Stimulated activated naive CD8-positive, alpha-beta T cell treated with anti-CD3 and anti-CD28 coated beads, Interleukin-15, Interleukin-2, amounts not matched to agents 100 U/mL and 50 U/mL, for 24 hours (primary cell): ENCODE measurements at regions not wholly inside any gene's neighbourhood (a gene's known extent, or its start where the extent isn't known, plus 50 kb on each side); places are given as distances from the start of the nearest gene placed in this dataset.

Experiments
- ATAC-seq: fragments of 150-1000 bp; cut with Tn5 transposase; one replicate; pipeline ENCODE4 v1.10.0; 2021
- DNase-seq: peaks from one replicate; pipeline ENCODE4 v3.0.0; 2021

DNA sequence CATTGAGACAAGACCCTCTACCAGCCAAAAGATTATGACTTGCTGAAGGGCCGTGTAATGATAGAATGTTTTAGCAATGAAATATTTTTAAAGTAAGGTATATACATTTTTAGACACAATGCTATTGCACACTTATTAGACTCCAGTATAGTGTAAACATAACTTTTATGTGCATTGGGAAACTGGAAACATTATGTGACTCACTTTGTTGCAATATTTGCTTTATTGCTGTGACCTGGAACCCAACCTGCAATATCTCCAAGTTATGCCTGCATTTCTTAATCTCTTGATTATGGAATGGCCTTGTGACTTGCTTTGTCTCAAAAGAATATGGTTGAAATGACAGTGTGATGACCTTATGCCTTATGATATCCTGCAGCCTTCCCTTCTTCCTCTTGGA is 502.0 kb downstream of the EPHA4 start:
- no peak for ATAC-seq
- DNase-seq = no peak

DNA sequence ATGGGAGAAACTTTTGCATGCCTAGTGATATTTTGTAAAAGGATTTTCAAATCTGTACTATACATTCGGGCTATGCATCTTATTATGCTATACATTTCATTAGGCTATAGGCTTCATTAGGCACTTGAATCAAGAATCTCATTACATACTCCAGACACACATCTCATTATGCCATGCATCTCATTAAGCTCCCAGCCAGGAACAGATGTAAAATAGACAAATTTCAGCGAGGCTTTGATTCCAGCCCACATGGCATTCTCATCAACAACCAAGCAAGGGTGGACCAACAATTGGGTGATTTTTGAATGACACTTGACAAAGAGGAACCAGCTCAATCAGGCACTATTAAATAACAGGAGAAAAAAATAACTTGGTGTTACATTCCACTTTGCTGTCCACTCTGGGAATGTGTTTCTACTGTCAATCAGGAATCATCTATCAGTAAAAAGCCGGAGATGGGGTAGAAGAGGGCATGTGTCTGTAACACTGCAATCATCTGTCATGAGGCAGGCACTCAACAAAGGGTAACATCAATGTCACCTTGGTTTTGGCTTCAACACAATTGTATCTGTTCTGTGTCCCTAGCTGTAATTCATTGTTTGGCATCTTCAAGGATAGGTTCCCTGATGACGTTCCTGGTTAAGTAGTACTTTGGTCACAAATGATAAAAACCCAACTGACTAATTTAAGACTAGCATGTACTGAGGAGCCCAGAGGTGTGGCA is 498.6 kb downstream of the EPHA4 start:
- DNase-seq (no peak), ATAC-seq (no peak)

DNA sequence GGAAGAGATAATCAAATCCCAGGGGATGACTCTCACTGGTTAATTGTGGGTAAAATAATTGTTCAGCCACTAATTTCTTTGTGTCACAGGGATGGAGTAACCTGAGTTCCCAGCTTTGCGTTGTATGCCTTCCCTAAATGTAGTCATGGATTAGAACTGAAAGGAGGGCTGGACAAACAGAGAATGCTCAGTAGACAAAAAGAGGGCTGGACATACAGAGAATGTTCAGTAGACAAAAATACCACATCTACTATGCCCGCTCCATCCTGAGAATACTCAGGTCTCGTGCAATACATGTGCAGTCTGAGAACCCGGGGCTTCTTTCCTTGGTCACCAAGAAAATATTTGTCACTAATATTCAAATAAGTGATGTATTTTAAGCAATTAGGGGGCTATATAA is 497.9 kb downstream of the EPHA4 start:
- ATAC-seq (no peak), DNase-seq (no peak)

DNA sequence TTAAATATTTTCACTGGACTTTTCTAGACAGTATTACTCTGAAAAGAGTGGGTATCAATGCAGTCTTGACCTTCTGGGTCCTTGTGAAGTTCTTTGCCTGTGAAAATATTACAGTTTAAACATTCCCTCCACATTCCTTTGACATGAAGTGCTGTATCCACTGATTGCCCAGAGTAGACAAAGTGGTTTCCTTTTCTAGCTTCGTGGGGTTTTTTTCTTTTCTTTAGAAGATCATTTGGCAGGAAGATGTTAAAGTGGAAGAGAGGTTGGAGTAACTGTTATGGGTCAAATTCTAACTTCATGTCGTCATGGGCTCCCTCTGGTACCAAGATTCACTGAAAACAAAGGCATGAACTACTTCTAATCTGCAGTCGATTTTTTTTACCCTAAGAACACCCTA is 496.9 kb downstream of the EPHA4 start:
- ATAC-seq (no peak), DNase-seq (no peak)

DNA sequence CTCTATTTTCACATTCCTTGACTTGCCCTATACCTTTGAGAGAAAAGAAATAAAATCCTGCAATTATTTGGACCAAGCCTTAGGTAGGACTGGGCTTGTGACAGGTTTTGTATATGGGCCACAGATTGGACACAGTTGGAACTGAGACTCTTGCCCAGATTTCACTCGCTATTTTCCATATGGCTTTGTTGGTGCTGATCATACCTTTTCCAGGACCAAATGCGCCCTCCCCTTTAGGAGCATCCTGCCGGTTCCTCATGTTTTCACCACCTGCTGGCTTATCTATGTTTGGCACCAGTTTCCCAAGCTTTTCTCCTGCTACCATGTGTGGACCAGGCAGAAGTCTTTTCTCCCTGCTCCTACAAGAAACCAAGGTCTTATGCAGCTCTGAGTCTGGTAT is 494.9 kb downstream of the EPHA4 start:
- DNase-seq (no peak), ATAC-seq (no peak)

DNA sequence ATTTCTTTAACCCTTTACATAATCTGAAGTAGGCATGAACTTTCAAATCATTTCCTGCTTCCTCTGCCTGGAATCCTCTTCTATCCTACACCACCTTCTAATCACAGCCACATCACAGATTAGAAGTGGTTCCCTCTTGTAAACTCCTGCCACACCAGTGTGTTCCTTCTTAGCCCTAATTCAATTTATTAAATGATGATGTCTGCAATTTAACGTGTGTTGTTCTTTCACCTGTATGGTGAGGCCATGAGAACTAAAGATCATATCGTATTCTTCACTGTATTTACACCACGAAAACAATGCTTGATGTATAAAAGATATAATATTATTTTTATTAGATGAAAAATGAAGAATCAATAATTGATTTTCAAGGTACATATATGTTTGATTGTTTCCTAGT is 494.3 kb downstream of the EPHA4 start:
- no peak for ATAC-seq

DNA sequence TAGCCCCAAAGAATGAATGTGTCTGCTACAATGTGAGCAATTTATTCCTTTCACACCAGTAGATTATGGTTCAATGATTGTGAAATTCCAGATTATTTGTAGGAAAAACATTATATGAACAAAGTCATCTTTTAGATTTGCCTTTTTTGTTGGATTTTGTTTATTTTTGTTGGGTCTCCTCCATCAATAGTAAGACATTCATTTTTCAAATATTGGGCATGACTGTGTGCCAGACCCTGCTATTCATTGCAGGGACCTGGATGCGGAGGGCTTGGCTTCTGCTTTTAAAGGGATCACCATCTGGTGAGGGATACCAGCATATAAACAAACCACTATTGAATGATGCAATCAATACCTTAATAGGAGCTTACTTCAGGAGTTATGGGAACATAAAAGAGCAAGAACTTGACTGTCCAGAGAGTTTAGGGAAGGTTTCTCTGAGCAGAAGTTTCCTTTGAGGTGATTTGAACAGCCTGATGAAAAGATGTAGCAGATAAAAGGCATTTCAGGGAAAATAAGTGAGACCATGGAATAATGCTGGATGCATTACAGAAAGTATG is 486.7 kb downstream of the EPHA4 start:
- no peak for DNase-seq
- no peak for ATAC-seq

More for the DNA sequence above, 494.3 kb downstream of the EPHA4 start:
- DNase-seq = no peak

DNA sequence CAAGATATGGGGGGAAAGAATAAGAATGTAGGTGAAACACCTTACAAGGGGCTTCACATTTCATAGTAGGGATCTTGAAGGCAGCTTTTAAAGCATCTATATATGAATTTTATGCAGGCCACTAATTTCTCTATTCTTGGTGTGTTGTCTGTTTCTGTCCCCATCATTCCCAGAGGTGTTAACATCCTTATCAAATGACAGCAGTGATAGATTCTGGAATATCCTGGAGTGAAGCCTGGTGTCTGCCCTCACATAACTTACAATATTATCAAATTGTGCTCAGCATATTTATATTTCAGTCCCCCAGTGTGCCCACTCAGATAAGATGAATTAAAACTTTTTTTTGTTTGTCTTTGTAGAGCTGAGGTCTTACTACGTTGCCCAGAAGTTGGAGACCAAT is 486.2 kb downstream of the EPHA4 start:
- DNase-seq (no peak), ATAC-seq (no peak)

DNA sequence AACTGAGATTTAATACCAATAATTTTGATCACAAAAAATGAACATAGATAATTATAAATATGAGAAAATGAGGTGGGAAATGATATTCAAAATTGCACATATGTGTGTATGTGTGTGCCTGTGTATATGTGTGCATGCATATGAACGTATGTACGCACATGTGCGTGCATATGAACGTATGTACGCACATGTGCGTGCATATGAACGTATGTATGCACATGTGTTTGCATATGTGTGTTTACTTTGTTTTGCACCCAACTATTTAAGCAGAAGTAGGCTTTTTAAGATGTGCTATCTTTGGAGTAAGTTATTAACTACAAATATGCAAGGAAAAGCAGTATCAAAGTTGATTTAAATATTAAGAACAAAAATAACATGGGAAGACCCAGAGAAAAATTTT is 484.3 kb downstream of the EPHA4 start:
- DNase-seq (no peak), ATAC-seq (no peak)

DNA sequence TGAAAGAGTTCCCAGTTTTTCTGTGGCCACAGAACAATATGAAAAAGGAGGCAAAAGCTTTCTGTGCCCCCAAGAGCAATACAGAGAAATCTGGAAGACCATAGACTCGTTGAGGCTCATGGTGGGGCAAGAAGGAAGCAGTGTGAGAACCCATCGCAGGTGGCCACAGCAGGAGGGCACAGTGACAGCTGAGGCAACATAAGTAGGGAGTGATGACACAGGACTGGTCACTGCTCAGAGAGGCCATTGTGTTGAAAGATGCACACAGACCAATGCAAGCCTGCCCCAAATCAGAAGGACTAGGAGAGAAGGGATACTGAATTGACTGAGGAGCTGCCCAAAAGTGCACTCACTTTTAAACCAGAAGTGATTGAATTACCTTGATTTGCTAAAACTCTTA is 483.6 kb downstream of the EPHA4 start:
- no peak for DNase-seq
- ATAC-seq = no peak

DNA sequence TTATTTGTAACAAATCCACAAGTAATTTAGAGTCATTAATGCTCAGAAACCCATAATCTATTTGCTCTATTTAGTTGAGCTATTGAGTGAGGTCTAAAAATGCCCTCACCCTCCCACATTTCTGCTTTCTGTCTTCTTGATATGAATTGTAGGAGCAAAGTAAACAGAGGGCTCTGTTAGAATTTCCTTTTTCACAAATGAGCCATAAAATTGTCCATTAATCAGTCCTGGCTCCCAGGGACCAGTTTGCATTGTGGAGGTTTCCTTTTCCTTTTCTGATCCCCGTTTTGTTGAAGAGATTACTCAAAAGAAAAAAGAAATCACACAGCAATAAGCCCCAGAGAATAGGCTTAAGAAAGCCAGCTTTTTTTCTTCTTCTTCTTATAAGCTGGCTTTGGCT is 476.7 kb downstream of the EPHA4 start:
- DNase-seq (no peak), ATAC-seq (no peak)

DNA sequence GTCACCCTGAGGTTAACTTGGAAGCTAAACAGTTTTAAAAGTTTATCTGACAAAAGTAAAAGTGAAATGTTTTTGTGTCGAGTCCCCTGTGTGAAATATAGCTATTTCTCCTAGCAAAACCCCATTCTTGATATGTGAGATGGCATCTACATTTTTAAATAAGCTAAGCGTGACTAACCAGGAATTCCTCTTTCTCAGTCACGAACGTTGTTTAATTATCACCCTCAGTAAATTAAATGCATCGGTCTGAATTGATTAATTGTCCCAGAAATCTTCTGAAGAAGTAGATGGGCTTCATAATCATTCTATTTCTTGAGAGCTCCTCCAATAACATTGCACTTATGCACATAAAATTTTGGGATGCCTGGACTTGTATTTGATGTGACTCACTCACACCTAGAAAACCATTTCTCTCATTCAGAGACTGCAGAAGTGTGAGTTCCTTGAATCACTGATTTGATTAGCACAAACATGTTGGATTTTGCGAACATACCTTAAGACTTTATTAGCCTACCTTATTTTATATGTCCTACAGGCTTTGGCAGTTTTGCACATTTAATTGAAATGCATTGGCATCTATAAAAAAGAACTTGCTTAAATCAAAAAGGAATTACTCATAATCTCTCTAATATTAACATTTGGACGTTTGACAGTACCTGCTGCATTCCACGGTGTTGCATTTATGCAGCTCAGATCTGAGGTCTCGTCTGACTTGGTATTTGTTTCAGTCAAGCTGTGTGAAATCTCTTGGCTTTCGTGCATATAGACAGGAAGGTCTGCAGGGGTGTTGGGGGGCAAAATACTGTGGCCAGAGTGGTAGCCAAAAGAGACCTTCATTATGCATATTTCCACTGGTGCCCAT is 475.2 kb downstream of the EPHA4 start:
- ATAC-seq = no peak
- DNase-seq = no peak

DNA sequence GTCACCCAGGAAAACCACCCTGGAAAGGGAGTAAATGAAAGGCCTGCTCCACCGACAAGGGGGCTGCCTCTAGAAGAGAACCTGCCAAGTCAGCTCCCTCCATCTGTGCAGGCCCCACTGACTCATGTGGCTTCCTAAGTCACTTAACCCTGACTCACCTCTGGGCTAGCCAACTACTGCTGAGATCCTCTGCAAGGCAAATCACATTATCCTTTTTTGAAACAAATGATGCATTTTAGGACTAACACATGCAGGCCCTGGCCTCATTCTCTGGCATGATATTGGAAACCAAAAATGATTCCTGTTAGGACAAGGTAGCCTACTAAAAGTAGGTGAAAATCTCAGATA is 474.6 kb downstream of the EPHA4 start:
- DNase-seq = no peak
- no peak for ATAC-seq

DNA sequence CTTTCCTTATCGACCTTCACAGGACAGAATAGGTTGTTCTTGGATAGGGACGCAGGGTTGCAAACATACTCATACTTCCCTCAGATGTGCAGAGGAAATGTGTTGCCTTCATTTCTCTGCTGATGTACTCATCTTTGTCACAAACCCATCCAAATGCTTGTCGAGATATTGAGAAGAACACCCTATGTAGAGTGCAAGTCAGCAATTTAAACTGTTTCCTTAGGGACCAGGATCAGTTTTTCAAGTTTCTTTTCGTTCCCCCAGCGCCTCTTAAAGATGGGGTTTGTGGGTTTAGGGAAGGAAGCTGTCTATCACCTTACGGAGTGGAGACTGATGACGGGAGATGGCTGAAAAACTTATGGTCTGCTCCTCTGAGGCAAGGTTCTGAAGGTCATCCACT is 474.2 kb downstream of the EPHA4 start:
- DNase-seq (no peak), ATAC-seq (no peak)

DNA sequence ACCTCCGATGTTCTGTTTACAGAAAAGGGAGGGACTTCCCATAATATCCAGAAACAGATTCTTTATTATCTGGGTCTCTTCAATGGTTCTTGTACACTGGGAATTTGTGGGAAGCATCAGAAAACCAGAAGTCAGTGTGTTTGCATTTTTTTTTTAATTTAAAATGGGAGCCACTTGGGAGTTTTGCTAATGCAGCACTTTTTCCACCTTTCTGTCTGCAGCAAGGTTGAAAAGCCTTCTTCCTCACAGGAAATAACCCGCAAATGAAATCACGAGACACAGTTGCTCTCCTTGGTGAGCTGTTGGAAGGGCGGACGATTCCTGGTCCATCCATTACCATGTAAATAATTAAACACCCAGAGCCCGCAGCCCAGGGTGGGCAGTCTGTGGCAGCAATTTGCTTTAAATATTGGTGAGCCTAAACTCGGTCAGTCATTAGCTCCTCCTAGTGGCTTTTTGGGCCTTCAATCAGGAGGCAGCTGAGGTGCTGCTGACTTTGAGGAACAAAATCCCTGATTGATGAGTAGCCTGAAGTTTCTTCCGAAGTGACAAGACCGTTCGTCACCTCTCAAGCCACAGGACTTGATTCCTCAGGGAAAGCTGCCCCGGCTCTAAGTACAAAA is 471.5 kb downstream of the EPHA4 start:
- DNase-seq (no peak), ATAC-seq (no peak)

DNA sequence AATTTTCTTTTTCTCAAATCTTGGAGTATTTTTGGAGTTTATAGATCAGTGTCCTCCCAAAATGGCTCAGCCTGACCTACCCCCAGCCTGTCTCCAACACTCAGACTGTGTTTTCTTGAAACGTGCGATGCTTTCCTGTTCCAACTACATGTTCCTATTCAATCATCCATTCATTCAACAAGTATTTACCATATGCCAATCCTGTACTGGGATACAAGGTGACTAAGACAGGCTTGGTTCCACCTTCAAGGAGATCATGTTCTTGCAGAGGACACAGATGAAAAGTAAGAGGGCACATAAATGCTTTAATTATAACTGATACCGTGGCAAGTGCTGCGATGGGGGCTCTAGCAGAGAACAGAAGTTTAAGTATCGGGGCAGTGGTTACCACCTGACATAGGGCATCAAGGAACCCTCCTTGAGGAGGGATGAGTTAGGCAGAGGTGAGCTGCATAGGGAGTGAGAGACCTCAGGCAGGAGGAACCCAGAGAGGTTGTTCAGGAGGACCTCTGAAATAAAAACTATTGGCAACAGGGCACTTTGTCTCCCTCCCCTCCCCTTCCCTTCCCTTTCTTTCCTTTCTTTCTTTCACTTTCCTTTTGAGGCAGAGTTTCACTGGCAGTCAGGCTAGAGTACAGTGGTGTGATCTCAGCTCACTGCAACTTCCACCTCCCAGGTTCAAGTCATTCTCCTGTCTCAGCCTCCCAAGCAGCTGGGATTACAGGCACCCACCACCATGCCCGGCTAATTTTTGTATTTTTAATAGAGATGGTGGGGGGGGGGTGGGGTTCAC is 469.0 kb downstream of the EPHA4 start:
- ATAC-seq (peak; percentile 36), DNase-seq (no peak)

DNA sequence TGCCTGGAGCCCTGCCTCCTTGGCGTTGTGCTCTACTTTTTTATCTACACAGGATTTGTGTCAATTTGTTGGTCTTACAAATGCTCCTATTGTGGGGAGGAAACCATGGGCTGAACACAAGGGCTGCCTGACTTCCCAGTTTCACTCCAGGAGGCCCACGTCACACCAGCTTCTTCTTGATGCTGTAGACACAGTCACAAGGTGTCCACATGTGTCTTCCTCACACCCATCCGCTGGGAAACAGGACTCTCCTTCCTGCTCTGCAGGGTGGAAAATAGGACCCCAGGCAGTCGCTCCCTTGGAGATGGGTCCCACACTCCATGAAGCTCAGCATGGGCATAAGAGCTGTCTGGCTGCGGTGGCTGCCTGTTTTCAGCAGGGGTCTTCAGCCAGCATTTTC is 468.2 kb downstream of the EPHA4 start:
- no peak for DNase-seq
- ATAC-seq = no peak

DNA sequence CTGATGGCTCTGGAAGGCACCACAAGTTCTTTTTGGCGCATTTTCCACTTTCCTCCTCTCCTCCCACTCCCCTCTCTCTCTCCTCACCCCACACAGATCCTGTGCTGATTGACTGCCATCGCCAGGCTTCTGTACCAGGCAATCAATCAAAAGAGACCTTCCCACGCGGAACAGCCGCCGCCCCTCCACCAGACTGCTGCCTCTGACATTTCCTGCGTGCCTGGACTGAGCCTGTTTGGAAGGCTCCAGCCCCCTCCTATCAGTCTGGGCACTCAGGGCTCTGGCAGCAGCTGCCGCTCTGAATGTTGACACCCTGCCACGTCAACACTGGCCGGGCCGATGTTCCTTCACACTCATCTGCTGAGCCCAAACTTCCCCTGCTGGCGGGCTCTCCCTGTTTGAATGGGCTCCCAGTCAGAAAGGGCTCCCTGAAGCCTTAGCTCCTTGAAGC is 467.7 kb downstream of the EPHA4 start:
- DNase-seq (no peak), ATAC-seq (no peak)

DNA sequence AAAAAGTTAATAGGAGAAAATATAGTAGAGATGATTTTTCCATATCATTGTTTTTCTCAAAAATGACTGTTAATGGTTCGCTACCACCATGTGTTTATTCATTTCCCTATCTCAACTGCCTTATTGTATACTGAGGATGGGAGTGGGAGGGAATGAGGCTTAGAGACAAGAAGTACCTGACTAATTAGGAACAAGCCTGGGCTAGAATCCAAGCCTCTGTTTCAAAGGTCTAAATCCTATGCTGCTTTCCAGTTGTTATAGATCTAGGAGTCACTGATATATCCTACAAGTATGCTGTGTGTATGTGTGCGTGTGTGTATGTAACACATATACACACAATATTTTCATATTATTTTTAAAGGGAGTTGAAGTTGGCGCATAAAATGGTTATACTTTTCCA is 465.9 kb downstream of the EPHA4 start:
- no peak for ATAC-seq
- DNase-seq = no peak

DNA sequence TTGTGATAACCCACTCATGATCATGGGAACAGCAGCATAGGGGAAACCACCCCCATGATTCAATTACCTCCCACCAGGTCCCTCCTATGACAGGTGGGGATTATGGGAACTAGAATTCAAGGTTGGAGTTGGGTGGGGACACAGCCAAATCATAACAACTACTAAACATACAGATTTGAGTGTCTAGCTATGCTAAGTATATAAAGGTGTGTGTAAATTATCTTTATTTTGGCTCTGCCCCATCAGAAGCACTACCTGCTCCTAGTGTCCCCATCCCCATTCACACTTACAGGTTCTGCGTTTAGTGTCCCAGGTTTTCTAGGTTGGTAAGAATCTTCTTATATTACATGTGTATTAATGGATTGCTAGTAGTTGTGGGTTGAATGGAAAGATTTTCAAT is 464.7 kb downstream of the EPHA4 start:
- no peak for ATAC-seq
- no peak for DNase-seq

DNA sequence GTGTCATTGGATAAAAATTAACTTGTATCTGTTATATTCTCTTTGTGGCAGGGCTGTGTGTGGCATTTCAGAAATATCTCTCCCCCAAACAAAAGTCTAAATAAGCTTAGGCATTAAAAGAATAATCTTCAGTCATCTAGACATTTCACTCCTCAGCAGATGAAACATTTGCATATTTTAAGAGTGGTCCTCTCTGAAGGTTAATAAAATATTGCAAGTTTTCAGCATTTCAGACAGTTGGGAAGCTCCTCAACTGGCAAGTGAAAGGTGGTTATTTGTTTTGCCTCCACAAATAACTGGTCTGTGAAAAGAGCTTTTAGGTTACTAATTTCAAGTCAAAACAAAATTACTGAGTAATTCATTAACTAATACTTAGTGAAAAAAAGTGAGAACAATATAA is 462.6 kb downstream of the EPHA4 start:
- no peak for ATAC-seq

DNA sequence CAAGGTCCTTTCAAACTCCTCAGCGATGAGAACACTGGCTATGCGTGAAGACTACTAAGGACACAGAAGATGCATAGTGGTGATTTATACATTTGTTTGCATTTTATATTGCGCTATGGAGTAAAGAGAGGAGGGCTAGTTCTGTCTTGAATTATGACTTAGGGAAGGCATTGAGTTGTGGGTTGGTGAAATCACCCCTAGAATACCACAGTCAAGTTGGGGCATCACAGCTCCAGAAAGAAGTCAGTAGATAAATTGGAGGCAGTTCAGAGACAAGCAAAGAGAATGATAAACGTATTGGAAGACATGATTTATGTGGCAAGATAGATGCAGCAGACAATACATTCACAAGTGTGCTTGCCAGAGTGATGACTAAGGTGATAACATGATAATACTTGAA is 460.4 kb downstream of the EPHA4 start:
- no peak for ATAC-seq
- no peak for DNase-seq

More for the DNA sequence above, 462.6 kb downstream of the EPHA4 start:
- DNase-seq = no peak
